ENCODE measurements at regions not wholly inside any gene's neighbourhood (a gene's known extent, or its start where the extent isn't known, plus 50 kb on each side); places are given as distances from the start of the nearest gene placed in this dataset.

- TF ChIP-seq MAFK (IDR thresholded peaks at IDR 0.05; ENCODE audit: low read depth, low read length) (no peak), SP2 (IDR thresholded peaks at IDR 0.05; ENCODE audit: low read length) (no peak), TAF7 (optimal IDR thresholded peaks at IDR 0.05; ENCODE audit: borderline replicate concordance, low read depth, low read length) (no peak), BCL11A (IDR thresholded peaks at IDR 0.05; ENCODE audit: low read depth in 2 of 2, low read length in 2 of 2) (no peak)
These were observed 171.7 kb downstream of the LACC1 start (continued) for GRCh38 chr13:44051405-44051804.
